ENCODE measurements at regions not wholly inside any gene's neighbourhood (a gene's known extent, or its start where the extent isn't known, plus 50 kb on each side); places are given as distances from the start of the nearest gene placed in this dataset.

DNA sequence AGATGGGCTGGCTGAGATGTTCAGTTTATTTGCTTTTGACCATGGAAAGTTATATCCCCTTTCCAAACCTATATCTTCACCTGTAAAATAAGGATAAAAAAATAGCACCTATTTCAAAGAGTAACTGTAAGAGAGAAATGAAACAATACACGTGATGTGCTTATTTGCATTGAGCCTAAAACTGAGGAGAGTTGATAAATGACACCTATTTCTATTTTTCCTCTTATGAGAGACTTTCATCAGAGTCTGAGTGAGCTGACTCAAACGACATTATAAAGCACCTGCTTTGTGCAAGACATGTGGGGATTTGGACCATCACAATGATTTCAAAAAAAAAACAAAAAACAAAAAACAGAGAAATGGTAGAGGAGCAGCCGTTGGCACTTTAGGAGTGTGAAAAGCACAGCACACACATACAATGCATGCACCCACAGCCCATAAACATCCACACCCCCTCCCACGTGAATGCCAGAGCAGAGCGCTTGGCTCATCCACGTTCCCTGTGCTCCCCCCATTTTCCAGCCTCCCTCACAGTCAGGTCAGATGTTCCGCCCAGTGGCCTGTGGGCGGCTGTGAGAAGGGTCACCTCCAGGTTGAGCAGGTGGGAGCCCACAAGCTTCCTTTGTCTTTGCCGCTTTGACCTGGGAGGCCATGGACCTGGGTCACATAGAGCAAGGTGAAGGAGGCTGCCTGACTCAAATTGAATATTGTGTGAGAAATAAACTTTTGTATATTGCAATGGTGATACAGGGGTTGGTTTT lies 253.2 kb upstream of the ZNF32 start:
- Histone ChIP-seq H3K27me3 (no peaks in the 10 kb centered on the region), H3K36me3 (no peaks in the 10 kb centered on the region), H3K9me3 (no peaks in the 10 kb centered on the region), H3K27ac (no peak overlapping the region), H3K4me1 (peaks cover 0 to 15% (median 3%) of the 10 kb centered on the region in 4 donors), H3K4me3 (no peak overlapping the region)
- intact Hi-C loops (cut with DNase I; ENCODE audit: low total_unique reads) (no loop called here), in situ Hi-C loops (cut with MboI; ENCODE audit: low pct_ligation_motif_present in 1 of 4, low pct_unique_long_range_greater_than_20kb in 1 of 4, low sequenced_read_pairs in 3 of 4) (no loop called here)
- no peak for TF ChIP-seq EP300 (IDR thresholded peaks at IDR 0.05; ENCODE audit: low read depth)
- no peak for TF ChIP-seq POLR2AphosphoS5 (IDR thresholded peaks at IDR 0.05)
- TF ChIP-seq CTCF (IDR thresholded peaks at IDR 0.05): no peak
- TF ChIP-seq POLR2A (IDR thresholded peaks at IDR 0.05): no peak
- WGBS, 2 donors (ENCODE audit: low coverage in 1 of 2): 65 to 80% methylated on average over 8 to 9 of the region's 9 CpGs
- no peak for DNase-seq

DNA sequence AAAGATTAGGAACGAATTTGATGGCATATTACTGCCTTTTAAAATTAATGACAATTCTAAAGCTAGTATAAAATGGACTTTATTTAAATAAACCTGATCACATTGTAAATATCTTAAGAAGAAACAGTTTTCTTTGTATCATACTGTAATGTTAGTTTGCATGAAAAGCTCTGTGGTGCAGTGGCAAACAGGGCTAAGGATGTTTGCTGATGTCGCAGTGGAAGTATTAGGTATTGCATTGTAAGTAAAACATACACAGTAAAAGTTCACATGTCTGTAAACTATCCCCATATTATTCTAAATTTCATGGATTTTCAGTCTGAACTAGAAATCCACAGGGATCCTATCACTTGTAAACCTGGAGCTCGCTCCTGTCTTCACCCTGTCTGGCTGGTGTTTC lies 252.6 kb upstream of the ZNF32 start:
- in situ Hi-C loops (cut with MboI; ENCODE audit: low pct_ligation_motif_present in 1 of 4, low pct_unique_long_range_greater_than_20kb in 1 of 4, low sequenced_read_pairs in 3 of 4): no loop called here
- intact Hi-C loops (cut with DNase I; ENCODE audit: low total_unique reads): no loop called here
- WGBS, 2 donors (ENCODE audit: low coverage in 1 of 2): 80 to 81% methylated on average over 3 of the region's 3 CpGs

GRCh38 chr10:43900571-43900970 lies 251.9 kb upstream of the ZNF32 start:
- in situ Hi-C loops (cut with MboI; ENCODE audit: low pct_ligation_motif_present in 1 of 4, low pct_unique_long_range_greater_than_20kb in 1 of 4, low sequenced_read_pairs in 3 of 4): no loop called here
- Histone ChIP-seq H3K9me3 (no peaks in the 10 kb centered on the region), H3K4me3 (no peak overlapping the region), H3K27me3 (no peaks in the 10 kb centered on the region), H3K36me3 (no peaks in the 10 kb centered on the region), H3K4me1 (peaks cover 0 to 5% (median 0%) of the 10 kb centered on the region in 4 donors), H3K27ac (no peak overlapping the region)
- intact Hi-C loops (cut with DNase I; ENCODE audit: low total_unique reads): no loop called here
- WGBS, 2 donors (ENCODE audit: low coverage in 1 of 2): 84 to 93% methylated on average over 2 to 6 of the region's 6 CpGs
- TF ChIP-seq CTCF (IDR thresholded peaks at IDR 0.05) (no peak), POLR2AphosphoS5 (IDR thresholded peaks at IDR 0.05) (no peak), EP300 (IDR thresholded peaks at IDR 0.05; ENCODE audit: low read depth) (no peak), POLR2A (IDR thresholded peaks at IDR 0.05) (no peak)
- DNase-seq: no peak

More for the DNA sequence above, 252.6 kb upstream of the ZNF32 start:
- H3K27me3 ChIP-seq: no peaks in the 10 kb centered on the region
- TF ChIP-seq POLR2AphosphoS5 (IDR thresholded peaks at IDR 0.05) (no peak), CTCF (IDR thresholded peaks at IDR 0.05) (no peak), EP300 (IDR thresholded peaks at IDR 0.05; ENCODE audit: low read depth) (no peak), POLR2A (IDR thresholded peaks at IDR 0.05) (no peak)
- H3K9me3 ChIP-seq: no peaks in the 10 kb centered on the region
- no peak for DNase-seq
- H3K4me1 ChIP-seq: peaks cover 0 to 13% (median 3%) of the 10 kb centered on the region in 4 donors
- H3K27ac ChIP-seq: no peak overlapping the region
- no peak overlapping the region for H3K4me3 ChIP-seq
- H3K36me3 ChIP-seq: no peaks in the 10 kb centered on the region

DNA sequence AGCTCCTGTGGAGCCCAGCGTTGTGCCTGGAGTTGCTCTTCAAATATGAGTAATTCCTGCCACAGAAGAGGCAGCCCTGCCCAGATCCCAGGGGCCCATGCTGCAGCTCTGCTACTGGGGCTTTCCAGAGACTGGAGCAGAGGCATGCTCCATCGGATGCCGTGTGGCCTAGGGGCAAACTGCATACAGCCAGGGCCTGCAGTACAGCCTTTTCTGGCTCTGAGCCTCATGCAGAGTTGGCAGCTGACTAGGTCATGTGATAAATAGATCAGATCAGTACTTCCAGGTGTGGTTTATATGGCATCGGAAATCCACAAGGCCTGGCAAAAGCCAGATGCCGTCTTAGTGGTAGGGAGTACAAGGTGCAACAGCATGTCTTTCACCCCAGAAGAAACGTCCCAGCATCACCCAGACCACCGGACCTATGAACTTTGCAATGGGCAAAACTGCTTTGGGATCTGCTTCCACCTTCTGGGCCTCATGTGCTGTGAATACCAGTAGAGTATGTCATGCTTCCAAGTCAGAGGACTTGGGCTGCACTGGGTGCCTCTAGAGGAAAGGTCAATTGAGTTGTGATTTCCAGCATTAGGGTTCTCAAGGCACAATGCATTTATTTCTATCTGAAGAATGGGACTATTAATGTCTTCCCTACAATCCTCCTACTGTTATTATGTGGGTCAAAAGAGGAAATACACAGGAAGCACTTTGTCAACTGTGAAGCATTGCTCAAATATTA lies 250.7 kb upstream of the ZNF32 start:
- H3K36me3 ChIP-seq: no peaks in the 10 kb centered on the region
- no peaks in the 10 kb centered on the region for H3K9me3 ChIP-seq
- H3K4me3 ChIP-seq: no peak overlapping the region
- intact Hi-C loops (cut with DNase I; ENCODE audit: low total_unique reads) (no loop called here), in situ Hi-C loops (cut with MboI; ENCODE audit: low pct_ligation_motif_present in 1 of 4, low pct_unique_long_range_greater_than_20kb in 1 of 4, low sequenced_read_pairs in 3 of 4) (no loop called here)
- no peak for DNase-seq
- no peak for TF ChIP-seq POLR2A (IDR thresholded peaks at IDR 0.05)
- no peak for TF ChIP-seq POLR2AphosphoS5 (IDR thresholded peaks at IDR 0.05)
- TF ChIP-seq CTCF (IDR thresholded peaks at IDR 0.05): no peak
- no peak for TF ChIP-seq EP300 (IDR thresholded peaks at IDR 0.05; ENCODE audit: low read depth)
- H3K27me3 ChIP-seq: no peaks in the 10 kb centered on the region
- H3K27ac ChIP-seq: no peak overlapping the region
- H3K4me1 ChIP-seq: no peaks in the 10 kb centered on the region
- 20 to 52% methylated on average over 3 to 7 of the region's 7 CpGs for WGBS, 2 donors (ENCODE audit: low coverage in 1 of 2)

All from transverse colon (tissue), 4 donors.